Kidney epithelial cell (primary cell): ENCODE measurements at regions not wholly inside any gene's neighbourhood (a gene's known extent, or its start where the extent isn't known, plus 50 kb on each side); places are given as distances from the start of the nearest gene placed in this dataset.
"Not testable (repeated sequence)": the region's sequence is repeated elsewhere in the genome, so short reads cannot be mapped to it uniquely, and the experiment has no call there.

Experiments used
- DNase-seq: peaks from one replicate; pipeline ENCODE4 v3.0.0-alpha.2; 2010; ENCODE audit warnings: low read depth
- H3K27me3 ChIP-seq: 2 replicates; pipeline ENCODE4 v1.6.0; 2011; ENCODE audit warnings: low read length; ENCODE audit not compliant: control insufficient read depth, insufficient read depth
- H3K36me3 ChIP-seq: 2 replicates; pipeline ENCODE4 v1.5.1; 2011; ENCODE audit warnings: low read length; ENCODE audit not compliant: control insufficient read depth, insufficient read depth
- H3K4me3 ChIP-seq: 2 replicates; pipeline ENCODE4 v1.5.1; 2011; ENCODE audit warnings: low read depth, mild to moderate bottlenecking, control low read depth, low read length
- TF ChIP-seq, protein P1 (sequence below): IDR thresholded peaks from 2 replicates; pipeline ENCODE4 v1.5.1; 2011; ENCODE audit warnings: mild to moderate bottlenecking, moderate library complexity, low read length, control low read depth, inconsistent platforms; ENCODE audit not compliant: insufficient read depth, poor library complexity, severe bottlenecking

DNA sequence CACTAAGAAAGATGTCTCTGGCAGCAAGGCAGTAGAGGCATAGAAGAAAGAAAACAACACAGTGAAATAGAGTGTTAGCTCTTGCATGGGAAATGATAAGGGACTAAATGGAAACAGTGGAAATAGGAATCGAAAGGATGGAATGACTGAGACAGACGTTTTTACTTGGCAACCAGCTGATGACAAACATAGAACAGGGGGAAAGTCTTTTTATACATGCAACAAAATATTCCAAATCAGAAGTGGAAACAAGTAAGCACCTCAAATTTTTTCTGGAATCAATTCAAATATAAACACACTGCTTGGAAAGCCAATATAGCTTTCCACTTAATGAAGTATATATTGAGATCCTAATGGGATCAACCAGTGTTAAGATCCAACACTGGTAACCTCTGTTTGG lies 110.2 kb downstream of the MZT1 start:
- no peak for DNase-seq
- Histone ChIP-seq H3K4me3 (no peak overlapping the region), H3K36me3 (no peaks in the 10 kb centered on the region), H3K27me3 (no peaks in the 10 kb centered on the region)
- TF ChIP-seq, protein P1, sequence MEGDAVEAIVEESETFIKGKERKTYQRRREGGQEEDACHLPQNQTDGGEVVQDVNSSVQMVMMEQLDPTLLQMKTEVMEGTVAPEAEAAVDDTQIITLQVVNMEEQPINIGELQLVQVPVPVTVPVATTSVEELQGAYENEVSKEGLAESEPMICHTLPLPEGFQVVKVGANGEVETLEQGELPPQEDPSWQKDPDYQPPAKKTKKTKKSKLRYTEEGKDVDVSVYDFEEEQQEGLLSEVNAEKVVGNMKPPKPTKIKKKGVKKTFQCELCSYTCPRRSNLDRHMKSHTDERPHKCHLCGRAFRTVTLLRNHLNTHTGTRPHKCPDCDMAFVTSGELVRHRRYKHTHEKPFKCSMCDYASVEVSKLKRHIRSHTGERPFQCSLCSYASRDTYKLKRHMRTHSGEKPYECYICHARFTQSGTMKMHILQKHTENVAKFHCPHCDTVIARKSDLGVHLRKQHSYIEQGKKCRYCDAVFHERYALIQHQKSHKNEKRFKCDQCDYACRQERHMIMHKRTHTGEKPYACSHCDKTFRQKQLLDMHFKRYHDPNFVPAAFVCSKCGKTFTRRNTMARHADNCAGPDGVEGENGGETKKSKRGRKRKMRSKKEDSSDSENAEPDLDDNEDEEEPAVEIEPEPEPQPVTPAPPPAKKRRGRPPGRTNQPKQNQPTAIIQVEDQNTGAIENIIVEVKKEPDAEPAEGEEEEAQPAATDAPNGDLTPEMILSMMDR = no peak

DNA sequence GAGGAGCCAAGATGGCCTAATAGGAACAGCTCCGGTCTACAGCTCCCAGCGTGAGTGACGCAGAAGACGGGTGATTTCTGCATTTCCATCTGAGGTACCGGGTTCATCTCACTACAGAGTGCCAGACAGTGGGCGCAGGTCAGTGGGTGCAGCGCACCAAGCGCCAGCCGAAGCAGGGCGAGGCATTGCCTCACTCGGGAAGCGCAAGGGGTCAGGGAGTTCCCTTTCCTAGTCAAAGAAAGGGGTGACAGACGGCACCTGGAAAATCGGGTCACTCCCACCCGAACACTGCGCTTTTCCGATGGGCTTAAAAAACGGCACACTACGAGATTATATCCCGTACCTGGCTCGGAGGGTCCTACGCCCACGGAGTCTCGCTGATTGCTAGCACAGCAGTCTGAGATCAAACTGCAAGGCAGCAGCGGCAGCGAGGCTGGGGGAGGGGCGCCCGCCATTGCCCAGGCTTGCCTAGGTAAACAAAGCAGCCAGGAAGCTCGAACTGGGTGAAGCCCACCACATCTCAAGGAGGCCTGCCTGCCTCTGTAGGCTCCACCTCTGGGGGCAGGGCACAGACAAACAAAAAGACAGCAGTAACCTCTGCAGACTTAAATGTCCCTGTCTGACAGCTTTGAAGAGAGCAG lies 117.1 kb downstream of the MZT1 start:
- not testable (repeated sequence) for H3K36me3 ChIP-seq, H3K27me3 ChIP-seq, DNase-seq, H3K4me3 ChIP-seq

DNA sequence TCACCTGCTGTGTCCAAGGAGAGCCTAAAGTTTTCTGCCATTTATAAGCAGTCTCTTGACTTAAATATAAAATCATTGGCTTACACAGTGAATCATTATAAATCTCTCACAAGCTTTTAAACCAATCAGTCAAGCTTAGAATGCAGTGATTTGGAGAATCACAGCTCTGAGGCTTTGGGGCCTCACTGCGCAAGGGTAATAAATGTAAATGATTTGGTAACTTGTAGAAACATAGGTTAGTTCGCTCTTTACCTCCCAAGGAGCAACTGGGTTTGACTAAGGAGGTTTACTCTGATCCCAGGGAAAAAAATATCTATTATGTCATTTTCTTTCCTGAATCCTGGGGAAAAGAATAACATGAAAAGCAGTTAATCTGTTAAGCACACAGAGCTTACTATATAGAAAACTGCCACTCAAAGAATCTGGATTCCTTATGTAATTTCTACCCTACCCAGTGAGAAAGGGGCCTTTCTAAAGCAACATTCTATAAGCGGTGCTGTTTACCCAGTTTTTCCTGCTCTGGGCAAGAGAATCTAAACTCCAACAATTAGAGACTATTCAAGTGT lies 128.2 kb downstream of the MZT1 start:
- Histone ChIP-seq H3K36me3 (no peaks in the 10 kb centered on the region), H3K4me3 (no peak overlapping the region), H3K27me3 (no peaks in the 10 kb centered on the region)
- TF ChIP-seq, protein P1 = no peak
- no peak for DNase-seq

DNA sequence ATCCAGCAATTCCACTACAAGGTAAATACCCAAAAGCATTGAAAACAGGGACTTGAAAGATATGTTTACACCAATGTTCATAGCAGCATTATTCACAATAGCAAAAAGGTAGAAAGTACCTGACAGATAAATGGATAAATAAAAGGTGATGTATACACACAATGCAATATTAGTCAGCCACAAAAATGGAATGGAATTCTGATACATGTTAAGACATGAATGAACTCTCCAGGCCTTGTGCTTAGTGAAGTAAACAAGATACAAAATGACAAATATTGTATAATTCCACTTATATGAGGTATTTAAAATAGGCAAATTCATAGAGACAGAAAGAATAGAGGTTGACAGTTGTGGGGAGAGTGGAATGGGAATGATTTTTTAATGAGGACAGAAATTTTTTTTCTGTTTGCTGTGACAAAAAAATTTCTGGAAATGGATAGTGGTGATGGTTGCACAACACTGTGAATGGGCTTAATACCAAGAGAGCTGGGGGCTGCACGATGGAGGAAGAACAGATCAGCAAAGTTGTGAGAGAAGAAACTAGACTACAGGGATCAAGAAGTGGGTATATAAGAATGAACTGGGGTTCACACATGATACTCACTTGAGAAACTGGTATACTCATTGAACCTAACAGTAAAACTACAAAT lies 137.2 kb downstream of the MZT1 start:
- no peak for DNase-seq

DNA sequence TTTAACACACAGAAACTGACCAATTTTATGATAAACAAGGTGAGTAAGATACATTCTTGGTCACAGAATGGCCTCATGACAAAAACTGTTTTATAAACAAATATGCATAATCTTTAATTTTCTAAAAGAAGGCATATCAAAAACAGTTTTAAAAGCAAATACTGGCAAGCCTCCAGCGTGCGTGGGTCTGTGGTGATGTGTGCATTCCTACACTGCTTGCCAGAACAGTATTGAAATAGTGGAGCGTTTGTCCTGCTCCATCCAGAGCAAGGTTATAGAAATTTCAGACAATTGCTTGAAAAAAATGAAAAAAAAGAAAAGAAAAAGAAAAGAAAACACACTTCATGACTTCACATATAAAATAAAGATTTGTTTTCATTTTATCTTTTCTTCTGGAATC lies 140.9 kb downstream of the MZT1 start:
- Histone ChIP-seq H3K27me3 (no peaks in the 10 kb centered on the region), H3K36me3 (no peaks in the 10 kb centered on the region), H3K4me3 (no peak overlapping the region)
- TF ChIP-seq, protein P1 = no peak
- no peak for DNase-seq

More for the DNA sequence above, 137.2 kb downstream of the MZT1 start:
- no peaks in the 10 kb centered on the region for H3K27me3 ChIP-seq
- no peak overlapping the region for H3K4me3 ChIP-seq
- H3K36me3 ChIP-seq = no peaks in the 10 kb centered on the region
- TF ChIP-seq, protein P1 = no peak

DNA sequence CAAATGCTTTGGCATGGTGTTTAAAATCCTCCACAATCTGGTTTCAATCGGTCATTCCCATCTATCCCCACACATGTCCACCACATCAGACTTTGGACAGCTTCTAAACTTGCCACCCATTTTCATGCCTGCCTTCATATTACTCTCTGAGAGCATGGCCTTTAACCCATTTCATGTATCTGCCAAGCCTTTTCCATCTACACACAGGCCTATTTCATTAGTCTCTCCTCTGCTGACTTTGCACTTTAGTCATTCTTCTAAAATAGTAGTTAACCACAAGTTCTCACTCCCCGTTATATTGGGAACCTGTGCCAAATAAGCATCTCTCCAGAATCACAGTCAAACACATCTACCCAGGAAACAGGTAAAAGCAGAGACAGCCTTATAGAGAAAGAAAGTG lies 142.2 kb downstream of the MZT1 start:
- Histone ChIP-seq H3K4me3 (no peak overlapping the region), H3K27me3 (no peaks in the 10 kb centered on the region), H3K36me3 (no peaks in the 10 kb centered on the region)
- TF ChIP-seq, protein P1 = no peak
- no peak for DNase-seq
